ENCODE measurements at regions not wholly inside any gene's neighbourhood (a gene's known extent, or its start where the extent isn't known, plus 50 kb on each side); places are given as distances from the start of the nearest gene placed in this dataset.

DNA sequence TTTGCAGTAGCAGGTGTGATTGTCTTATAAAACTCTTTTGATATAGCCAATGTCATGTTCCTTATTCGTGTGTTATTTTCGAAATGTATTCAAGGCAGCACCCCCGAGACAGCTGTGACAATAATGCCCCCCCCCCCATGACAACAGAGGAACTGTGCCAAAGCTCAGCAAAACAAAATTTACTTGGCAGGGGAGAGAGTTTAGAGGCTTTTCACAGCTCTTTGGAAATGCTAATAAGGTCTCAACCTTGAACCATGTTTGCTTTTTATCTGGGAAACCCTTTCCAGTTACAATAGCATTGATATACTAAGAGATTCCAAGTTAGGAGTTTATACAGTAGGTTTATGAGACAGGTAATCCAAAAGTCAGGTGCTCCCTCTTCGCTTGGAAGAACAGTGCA, 56.4 kb upstream of the USP44 start:
- peak; percentile 45 for ATAC-seq
- DNase-seq = no peak
- intact Hi-C loops (cut with DNase I, micrococcal nuclease) = no loop called here

DNA sequence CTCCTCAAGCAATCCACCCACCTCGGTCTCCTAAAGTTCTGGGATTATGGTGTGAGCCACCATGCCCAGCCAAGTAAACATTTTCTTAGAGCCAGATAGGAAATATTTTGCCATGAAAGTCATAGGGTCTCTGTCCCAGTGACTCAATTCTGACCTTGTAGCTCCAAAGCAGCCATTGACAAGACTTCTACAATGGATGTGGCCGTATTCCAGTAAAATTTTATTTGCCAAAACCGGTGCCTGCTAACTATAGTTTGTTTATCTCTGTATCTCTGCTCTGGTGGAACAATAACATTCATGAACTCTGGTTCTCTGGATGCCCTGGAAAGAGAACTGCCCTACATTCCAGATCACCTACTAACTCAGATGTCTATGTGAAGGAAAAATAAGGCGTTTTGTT, 54.6 kb upstream of the USP44 start:
- intact Hi-C loops (cut with DNase I, micrococcal nuclease) = no loop called here
- ATAC-seq (no peak), DNase-seq (no peak)

DNA sequence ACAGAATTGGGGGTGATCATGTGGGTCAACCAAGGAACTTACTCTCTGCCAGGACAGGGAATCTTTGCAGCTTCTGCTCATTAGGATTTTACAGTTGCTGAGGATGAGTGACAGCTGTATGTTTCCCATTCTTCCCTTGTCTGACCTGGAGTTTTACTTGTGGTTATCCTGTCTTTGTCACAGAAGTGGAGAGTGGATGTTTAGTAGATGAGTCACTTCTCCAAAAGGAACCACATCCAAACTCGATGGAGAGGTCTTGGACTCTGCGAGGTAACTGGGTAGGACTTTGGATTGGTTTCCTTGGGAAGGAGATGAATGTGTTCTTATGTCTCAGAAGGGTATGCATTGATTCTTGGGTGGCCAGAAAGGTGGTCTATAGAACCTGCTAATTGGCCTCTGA, 53.8 kb upstream of the USP44 start:
- ATAC-seq (no peak), DNase-seq (no peak)
- intact Hi-C loops (cut with DNase I, micrococcal nuclease) = no loop called here

DNA sequence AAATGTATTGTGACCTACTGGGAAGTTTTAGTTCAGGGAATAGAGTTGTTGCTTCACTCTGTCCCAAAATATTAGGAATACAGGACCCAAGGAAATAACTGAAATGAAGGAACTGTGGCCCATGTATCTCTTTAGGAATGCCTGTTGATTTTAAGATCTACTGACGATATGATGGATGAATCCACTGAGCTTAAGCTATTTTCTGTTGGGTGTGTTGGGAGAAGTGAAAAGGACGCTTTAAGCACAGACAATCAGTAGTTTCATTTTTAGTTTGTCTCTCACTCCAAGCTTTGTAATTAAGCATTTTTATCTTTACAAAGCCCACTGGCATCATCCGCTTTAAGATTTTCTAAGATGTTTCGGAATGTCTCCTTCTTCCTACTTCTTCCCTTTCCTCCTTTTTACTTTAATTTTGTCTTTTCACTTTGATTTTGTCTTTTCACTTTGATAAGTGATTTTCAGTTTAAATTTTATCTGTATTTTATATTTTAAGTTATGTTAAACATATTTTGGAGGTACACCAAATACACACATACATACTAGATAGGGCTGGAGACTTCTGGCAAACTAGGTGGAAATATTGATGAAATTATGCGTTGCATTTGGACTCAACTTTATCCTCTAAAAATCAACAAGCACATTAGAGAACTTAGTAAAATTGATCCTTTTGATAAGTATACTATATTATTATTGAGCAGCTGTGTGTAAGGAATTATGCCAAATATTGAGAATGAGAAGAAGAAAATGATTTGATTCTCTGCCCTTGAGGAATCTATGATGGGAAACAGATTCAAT, 52.3 kb upstream of the USP44 start:
- intact Hi-C loops (cut with DNase I, micrococcal nuclease) = no loop called here
- ATAC-seq = no peak
- DNase-seq = no peak

DNA sequence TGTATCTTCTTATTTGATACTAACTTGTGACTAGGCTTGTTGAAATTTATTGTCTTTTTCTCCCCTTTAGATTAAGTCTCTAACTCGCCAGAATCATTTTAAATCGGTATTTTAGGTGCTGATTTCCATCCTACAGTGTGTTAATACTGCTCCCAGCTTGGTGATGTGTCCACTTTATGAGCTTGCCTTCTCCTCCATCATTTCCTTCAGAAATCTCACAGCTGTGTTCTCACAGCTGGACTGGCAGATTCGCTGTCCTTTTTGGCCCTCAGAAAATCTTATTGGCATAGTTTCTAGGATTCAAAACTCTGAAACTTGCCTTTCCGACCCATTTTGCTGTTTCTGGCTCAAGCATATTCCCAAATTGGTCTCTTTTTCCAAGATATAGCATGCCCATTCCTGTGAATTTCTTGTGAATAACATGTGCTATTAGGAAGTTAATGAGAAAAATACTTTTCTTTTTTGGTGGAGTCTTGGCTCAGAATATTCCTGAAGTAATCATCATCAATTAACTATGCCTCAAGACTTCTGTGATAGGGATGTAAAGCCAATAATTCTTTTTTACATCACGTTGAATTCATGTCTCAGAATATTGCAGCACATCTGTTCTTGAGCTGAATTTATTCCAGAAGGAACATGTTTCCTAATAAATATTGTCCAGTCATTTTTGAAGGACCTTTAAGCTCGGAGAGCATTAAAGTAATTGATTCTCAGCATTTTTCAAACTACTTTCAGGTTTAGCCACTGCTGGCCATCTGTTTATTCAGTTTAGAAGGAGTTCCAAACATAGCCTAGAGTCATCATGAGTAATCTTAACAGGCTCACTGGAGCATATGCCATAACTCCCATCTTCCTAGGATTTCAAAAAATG, 50.0 kb upstream of the USP44 start:
- intact Hi-C loops (cut with DNase I, micrococcal nuclease) = no loop called here
- DNase-seq (no peak), ATAC-seq (no peak)

All from left colon (tissue), 2 donors.